Peyer's patch (tissue), 4 donors: ENCODE measurements at regions not wholly inside any gene's neighbourhood (a gene's known extent, or its start where the extent isn't known, plus 50 kb on each side); places are given as distances from the start of the nearest gene placed in this dataset.
"Not testable (repeated sequence)": the region's sequence is repeated elsewhere in the genome, so short reads cannot be mapped to it uniquely, and the experiment has no call there.

Experiments used
- DNase-seq, 3 donors: peaks; one replicate each; pipeline ENCODE4 v3.0.0-alpha.2; 2017 to 2019
- H3K27ac ChIP-seq, 4 donors: fragments of 200-600 bp; sonication (generic); one replicate each; pipeline ENCODE4 v1.5.1; 2016 to 2019
- H3K27me3 ChIP-seq, 2 donors: fragments of 200-600 bp; sonication (generic); one replicate each; pipeline ENCODE4 v1.5.1; 2019
- H3K36me3 ChIP-seq, 3 donors: fragments of 200-600 bp; sonication (generic); one replicate each; pipeline ENCODE4 v1.5.1; 2016 to 2019
- H3K4me1 ChIP-seq, 4 donors: fragments of 200-600 bp; sonication (generic); one replicate each; pipeline ENCODE4 v1.5.1; 2016 to 2019
- H3K4me3 ChIP-seq, 4 donors: fragments of 200-600 bp; sonication (generic); 1 replicate in 3 of 4; 2 replicates in 1 of 4; pipeline ENCODE4 v1.5.1; 2016 to 2019; ENCODE audit warnings: mild to moderate bottlenecking in 1 of 4
- H3K9me3 ChIP-seq, 4 donors: fragments of 200-600 bp; sonication (generic); one replicate each; pipeline ENCODE4 v1.5.1; 2016 to 2019; ENCODE audit warnings: mild to moderate bottlenecking in 1 of 4
- POLR2A ChIP-seq, 2 donors: fragments of 450-650 bp; IDR thresholded peaks; one replicate each; pipeline ENCODE4 v1.5.1; 2017; ENCODE audit warnings: antibody characterized with exemption in 2 of 2, mild to moderate bottlenecking in 2 of 2, moderate library complexity in 2 of 2
- TF ChIP-seq, protein P1 (sequence below), 6 experiments: fragments of 450-650 bp in 4 of 6; fragments of 200-600 bp in 2 of 6; sonication (generic) in 1 of 6; IDR thresholded peaks; one replicate each; pipeline ENCODE4 v1.5.1; 2017 to 2019; ENCODE audit warnings: antibody characterized with exemption in 6 of 6, mild to moderate bottlenecking in 3 of 6, moderate library complexity in 1 of 6

- TF ChIP-seq POLR2A (IDR thresholded peaks at IDR 0.05) = no peak
- TF ChIP-seq, protein P1, sequence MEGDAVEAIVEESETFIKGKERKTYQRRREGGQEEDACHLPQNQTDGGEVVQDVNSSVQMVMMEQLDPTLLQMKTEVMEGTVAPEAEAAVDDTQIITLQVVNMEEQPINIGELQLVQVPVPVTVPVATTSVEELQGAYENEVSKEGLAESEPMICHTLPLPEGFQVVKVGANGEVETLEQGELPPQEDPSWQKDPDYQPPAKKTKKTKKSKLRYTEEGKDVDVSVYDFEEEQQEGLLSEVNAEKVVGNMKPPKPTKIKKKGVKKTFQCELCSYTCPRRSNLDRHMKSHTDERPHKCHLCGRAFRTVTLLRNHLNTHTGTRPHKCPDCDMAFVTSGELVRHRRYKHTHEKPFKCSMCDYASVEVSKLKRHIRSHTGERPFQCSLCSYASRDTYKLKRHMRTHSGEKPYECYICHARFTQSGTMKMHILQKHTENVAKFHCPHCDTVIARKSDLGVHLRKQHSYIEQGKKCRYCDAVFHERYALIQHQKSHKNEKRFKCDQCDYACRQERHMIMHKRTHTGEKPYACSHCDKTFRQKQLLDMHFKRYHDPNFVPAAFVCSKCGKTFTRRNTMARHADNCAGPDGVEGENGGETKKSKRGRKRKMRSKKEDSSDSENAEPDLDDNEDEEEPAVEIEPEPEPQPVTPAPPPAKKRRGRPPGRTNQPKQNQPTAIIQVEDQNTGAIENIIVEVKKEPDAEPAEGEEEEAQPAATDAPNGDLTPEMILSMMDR (IDR thresholded peaks at IDR 0.05) = no peak
- no peaks in the 10 kb centered on the region for H3K4me1 ChIP-seq
- DNase-seq = no peak
- no peaks in the 10 kb centered on the region for H3K36me3 ChIP-seq
- no peak overlapping the region for H3K4me3 ChIP-seq
- H3K9me3 ChIP-seq = no peaks in the 10 kb centered on the region
- no peaks in the 10 kb centered on the region for H3K27me3 ChIP-seq
- no peak overlapping the region for H3K27ac ChIP-seq
Observed at GRCh38 chr2:22970991-22971390, 414.0 kb upstream of the KLHL29 start.

- TF ChIP-seq, protein P1 (IDR thresholded peaks at IDR 0.05) = no peak
- TF ChIP-seq POLR2A (IDR thresholded peaks at IDR 0.05) = no peak
- H3K27me3 ChIP-seq = no peaks in the 10 kb centered on the region
- no peak overlapping the region for H3K27ac ChIP-seq
- DNase-seq = no peak
- no peaks in the 10 kb centered on the region for H3K9me3 ChIP-seq
- no peaks in the 10 kb centered on the region for H3K4me1 ChIP-seq
- no peak overlapping the region for H3K4me3 ChIP-seq
- H3K36me3 ChIP-seq = no peaks in the 10 kb centered on the region
Observed at GRCh38 chr2:22981785-22982184, 403.2 kb upstream of the KLHL29 start.

DNA sequence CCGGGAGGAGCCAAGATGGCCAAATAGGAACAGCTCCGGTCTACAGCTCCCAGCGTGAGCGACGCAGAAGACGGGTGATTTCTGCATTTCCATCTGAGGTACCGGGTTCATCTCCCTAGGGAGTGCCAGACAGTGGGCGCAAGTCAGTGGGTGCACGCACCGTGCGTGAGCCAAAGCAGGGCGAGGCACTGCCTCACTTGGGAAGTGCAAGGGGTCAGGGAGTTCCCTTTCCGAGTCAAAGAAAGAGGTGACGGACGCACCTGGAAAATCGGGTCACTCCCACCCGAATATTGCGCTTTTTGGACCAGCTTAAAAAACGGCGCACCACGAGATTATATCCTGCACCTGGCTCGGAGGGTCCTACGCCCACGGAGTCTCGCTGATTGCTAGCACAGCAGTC lies 400.8 kb upstream of the KLHL29 start:
- not testable (repeated sequence) for H3K27me3 ChIP-seq, DNase-seq, H3K36me3 ChIP-seq, H3K27ac ChIP-seq, H3K4me3 ChIP-seq, H3K9me3 ChIP-seq, H3K4me1 ChIP-seq

GRCh38 chr2:22990246-22990645 lies 394.7 kb upstream of the KLHL29 start:
- H3K9me3 ChIP-seq = no peaks in the 10 kb centered on the region
- no peak for DNase-seq
- no peak overlapping the region for H3K4me3 ChIP-seq
- no peaks in the 10 kb centered on the region for H3K4me1 ChIP-seq
- TF ChIP-seq POLR2A (IDR thresholded peaks at IDR 0.05) = no peak
- TF ChIP-seq, protein P1 (IDR thresholded peaks at IDR 0.05) = no peak
- no peaks in the 10 kb centered on the region for H3K27me3 ChIP-seq
- no peak overlapping the region for H3K27ac ChIP-seq
- H3K36me3 ChIP-seq = no peaks in the 10 kb centered on the region

DNA sequence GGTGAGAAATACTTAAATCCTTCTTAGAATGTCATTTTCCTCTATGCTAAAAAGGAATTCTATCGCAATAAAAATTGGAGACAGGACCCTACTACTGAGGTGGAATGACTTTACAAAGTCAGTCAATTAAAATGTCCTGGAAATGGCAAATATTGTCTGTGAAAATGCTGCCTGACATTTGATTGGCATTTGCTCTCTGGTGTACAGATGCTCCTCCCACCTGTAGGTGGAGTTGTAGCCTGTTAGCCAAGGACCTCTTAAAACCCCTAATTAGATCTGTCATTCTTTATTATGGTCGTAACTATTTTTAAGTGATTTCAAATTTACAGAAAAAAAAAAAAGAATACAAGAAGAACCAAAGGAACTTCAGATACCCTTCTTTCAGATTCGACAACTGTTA lies 393.1 kb upstream of the KLHL29 start:
- H3K4me3 ChIP-seq = no peak overlapping the region
- H3K9me3 ChIP-seq = no peaks in the 10 kb centered on the region
- no peak for DNase-seq
- no peaks in the 10 kb centered on the region for H3K4me1 ChIP-seq
- no peak overlapping the region for H3K27ac ChIP-seq
- H3K36me3 ChIP-seq = no peaks in the 10 kb centered on the region
- no peaks in the 10 kb centered on the region for H3K27me3 ChIP-seq
- TF ChIP-seq, protein P1 (IDR thresholded peaks at IDR 0.05) = peak in 3 of 6 experiments; percentile 15 to 31 (median 16)
- TF ChIP-seq POLR2A (IDR thresholded peaks at IDR 0.05) = no peak

DNA sequence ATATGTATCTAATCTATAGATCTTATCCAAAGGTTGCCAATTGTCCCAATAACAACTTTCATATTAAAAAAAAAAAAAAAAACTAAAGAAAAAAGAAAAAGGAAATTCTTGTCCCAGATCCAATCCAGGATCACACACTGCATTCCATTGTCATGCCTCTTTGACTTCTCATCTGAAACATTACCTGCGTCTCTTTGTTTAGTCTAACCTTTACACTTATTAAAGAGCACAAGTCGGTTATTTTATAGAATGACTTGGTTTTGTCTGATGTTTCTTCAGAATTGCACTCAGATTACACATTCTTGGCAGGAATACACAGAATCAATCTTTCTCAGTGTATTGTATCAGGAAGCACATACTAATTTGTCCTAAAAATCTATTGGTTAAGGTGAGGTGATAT lies 392.5 kb upstream of the KLHL29 start:
- no peak overlapping the region for H3K4me3 ChIP-seq
- DNase-seq = no peak
- H3K4me1 ChIP-seq = no peaks in the 10 kb centered on the region
- no peaks in the 10 kb centered on the region for H3K27me3 ChIP-seq
- no peaks in the 10 kb centered on the region for H3K9me3 ChIP-seq
- no peak overlapping the region for H3K27ac ChIP-seq
- no peaks in the 10 kb centered on the region for H3K36me3 ChIP-seq
- TF ChIP-seq, protein P1 (IDR thresholded peaks at IDR 0.05) = no peak
- TF ChIP-seq POLR2A (IDR thresholded peaks at IDR 0.05) = no peak
